ENCODE measurements at regions not wholly inside any gene's neighbourhood (a gene's known extent, or its start where the extent isn't known, plus 50 kb on each side); places are given as distances from the start of the nearest gene placed in this dataset.

- H3K4me3 ChIP-seq, result no peak overlapping the region
- no peak for TF ChIP-seq CTCF (IDR thresholded peaks at IDR 0.05)
- no peaks in the 10 kb centered on the region for H3K4me1 ChIP-seq
- no peaks in the 10 kb centered on the region for H3K27me3 ChIP-seq (ENCODE audit: insufficient read depth in 3 of 3, low read length in 2 of 3)
- no peak overlapping the region for H3K27ac ChIP-seq
- H3K9me3 ChIP-seq, result no peaks in the 10 kb centered on the region
- intact Hi-C loops (cut with DNase I), result no loop called here
- 61 to 70% (median 65%) methylated on average over 3 of the region's 3 CpGs for WGBS, 3 donors
- no peak for DNase-seq
- ATAC-seq, result no peak
- H3K36me3 ChIP-seq (ENCODE audit: insufficient read depth in 1 of 2, low read depth in 1 of 2), result no peaks in the 10 kb centered on the region
These were observed 503.9 kb upstream of the MDFIC2 start for GRCh38 chr3:70816346-70816745.

DNA sequence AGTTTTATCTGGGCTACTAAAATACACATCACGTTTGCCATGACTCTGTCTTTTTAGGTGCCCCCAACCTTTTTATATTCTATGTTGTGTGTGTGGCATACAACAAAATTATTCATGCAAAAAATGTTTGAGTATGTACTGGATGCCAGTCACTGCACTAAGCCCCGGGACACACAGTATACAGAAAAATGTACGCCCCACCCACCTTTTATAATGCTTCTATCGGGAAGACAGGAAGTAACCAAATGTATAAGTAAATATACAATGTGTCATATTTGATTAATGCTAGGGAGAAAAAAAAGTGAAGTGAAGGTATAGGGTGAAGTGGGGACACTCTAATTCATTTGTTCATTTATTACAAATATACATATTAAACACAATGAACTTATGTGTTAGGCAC lies 503.4 kb upstream of the MDFIC2 start:
- Histone ChIP-seq H3K4me3 (no peak overlapping the region), H3K27ac (no peak overlapping the region), H3K36me3 (ENCODE audit: insufficient read depth in 1 of 2, low read depth in 1 of 2) (no peaks in the 10 kb centered on the region), H3K27me3 (ENCODE audit: insufficient read depth in 3 of 3, low read length in 2 of 3) (no peaks in the 10 kb centered on the region), H3K9me3 (no peaks in the 10 kb centered on the region), H3K4me1 (no peaks in the 10 kb centered on the region)
- DNase-seq (no peak), ATAC-seq (no peak)
- no peak for TF ChIP-seq CTCF (IDR thresholded peaks at IDR 0.05)
- 78 to 80% (median 78%) methylated on average over 4 of the region's 4 CpGs for WGBS, 3 donors
- intact Hi-C loops (cut with DNase I), result no loop called here

GRCh38 chr3:70813311-70813710 lies 500.9 kb upstream of the MDFIC2 start:
- no peaks in the 10 kb centered on the region for H3K9me3 ChIP-seq
- H3K4me1 ChIP-seq, result no peaks in the 10 kb centered on the region
- no peak overlapping the region for H3K27ac ChIP-seq
- no peak for DNase-seq
- TF ChIP-seq CTCF (IDR thresholded peaks at IDR 0.05), result no peak
- H3K36me3 ChIP-seq (ENCODE audit: insufficient read depth in 1 of 2, low read depth in 1 of 2), result no peaks in the 10 kb centered on the region
- H3K4me3 ChIP-seq, result no peak overlapping the region
- whole genome bisulfite sequencing, 3 donors, result 81 to 88% (median 86%) methylated on average over 3 of the region's 3 CpGs
- ATAC-seq, result peak in 1 of 4 donors; percentile 33
- H3K27me3 ChIP-seq (ENCODE audit: insufficient read depth in 3 of 3, low read length in 2 of 3), result no peaks in the 10 kb centered on the region
- intact Hi-C loops (cut with DNase I), result no loop called here

DNA sequence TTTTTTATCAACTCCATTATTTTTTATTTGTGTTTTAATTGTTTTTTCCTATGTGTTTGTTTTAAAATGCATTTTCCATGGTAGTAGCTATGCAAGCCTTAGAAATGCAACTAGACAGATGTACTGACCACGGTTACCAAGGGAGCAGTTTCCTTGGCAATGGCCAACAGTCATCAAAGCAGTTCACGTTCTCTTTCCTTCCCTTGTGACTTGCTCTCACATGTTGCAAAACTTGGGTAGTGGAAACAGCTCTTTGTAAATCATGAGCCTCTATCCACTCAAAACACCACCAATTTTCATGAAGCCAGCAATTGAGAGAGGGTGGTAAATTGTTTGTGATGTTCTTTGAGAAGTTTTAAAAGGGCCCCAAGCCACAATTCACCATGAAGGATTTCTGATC lies 499.4 kb upstream of the MDFIC2 start:
- no peak for TF ChIP-seq CTCF (IDR thresholded peaks at IDR 0.05)
- peak; percentile 35 to 42 for DNase-seq

GRCh38 chr3:70808881-70809280 lies 496.4 kb upstream of the MDFIC2 start:
- TF ChIP-seq CTCF (IDR thresholded peaks at IDR 0.05), result no peak
- no peak for ATAC-seq
- WGBS, 3 donors, result 90 to 96% (median 94%) methylated on average over 1 of the region's 1 CpG

More for the DNA sequence above, 499.4 kb upstream of the MDFIC2 start:
- intact Hi-C loops (cut with DNase I), result no loop called here
- Histone ChIP-seq H3K27ac (no peak overlapping the region), H3K36me3 (ENCODE audit: insufficient read depth in 1 of 2, low read depth in 1 of 2) (no peaks in the 10 kb centered on the region), H3K27me3 (ENCODE audit: insufficient read depth in 3 of 3, low read length in 2 of 3) (no peaks in the 10 kb centered on the region), H3K4me1 (no peaks in the 10 kb centered on the region), H3K9me3 (no peaks in the 10 kb centered on the region), H3K4me3 (no peak overlapping the region)
- peak in 3 of 4 donors; percentile 37 to 74 (median 63) for ATAC-seq
- 5 to 11% (median 9%) methylated on average over 2 of the region's 2 CpGs for WGBS, 3 donors

More at GRCh38 chr3:70808881-70809280, 496.4 kb upstream of the MDFIC2 start:
- intact Hi-C loops (cut with DNase I), result no loop called here
- Histone ChIP-seq H3K36me3 (ENCODE audit: insufficient read depth in 1 of 2, low read depth in 1 of 2) (no peaks in the 10 kb centered on the region), H3K4me3 (no peak overlapping the region), H3K4me1 (no peaks in the 10 kb centered on the region), H3K9me3 (no peaks in the 10 kb centered on the region), H3K27me3 (ENCODE audit: insufficient read depth in 3 of 3, low read length in 2 of 3) (no peaks in the 10 kb centered on the region), H3K27ac (no peak overlapping the region)
- DNase-seq, result no peak
